BJ (cell line): ENCODE measurements at regions not wholly inside any gene's neighbourhood (a gene's known extent, or its start where the extent isn't known, plus 50 kb on each side); places are given as distances from the start of the nearest gene placed in this dataset.

Source experiments
- CTCF ChIA-PET: fragments of 350-600 bp; formaldehyde crosslinking; extraction: SDS; loops from one replicate; lab custom pipeline; 2021; ENCODE audit warnings: antibody characterized with exemption, inconsistent platforms; lab: Yijun Ruan, JAX
- POLR2A ChIA-PET: fragments of 300-600 bp; sonication (Branson Sonifier 250); formaldehyde crosslinking; extraction: SDS; loops from one replicate; lab custom pipeline; 2021; ENCODE audit warnings: antibody characterized with exemption; lab: Charles Lee
- DNase-seq: peaks from one replicate; pipeline ENCODE4 v3.0.0-alpha.2; 2011; ENCODE audit warnings: low read depth
- H3K27me3 ChIP-seq: 2 replicates; pipeline ENCODE4 v1.6.0; 2011; ENCODE audit warnings: low read length; ENCODE audit not compliant: control insufficient read depth, insufficient read depth
- H3K36me3 ChIP-seq: 2 replicates; pipeline ENCODE4 v1.5.1; 2011; ENCODE audit warnings: low read length; ENCODE audit not compliant: control insufficient read depth, insufficient read depth
- H3K4me3 ChIP-seq: 2 replicates; pipeline ENCODE4 v1.5.1; 2011; ENCODE audit warnings: low read depth, mild to moderate bottlenecking, control low read depth, low read length
- TF ChIP-seq, protein P1 (sequence below): IDR thresholded peaks from 2 replicates; pipeline ENCODE4 v1.5.1; 2011; ENCODE audit warnings: low read depth, mild to moderate bottlenecking, control low read depth, inconsistent platforms, low read length, moderate library complexity; ENCODE audit not compliant: insufficient read depth

DNA sequence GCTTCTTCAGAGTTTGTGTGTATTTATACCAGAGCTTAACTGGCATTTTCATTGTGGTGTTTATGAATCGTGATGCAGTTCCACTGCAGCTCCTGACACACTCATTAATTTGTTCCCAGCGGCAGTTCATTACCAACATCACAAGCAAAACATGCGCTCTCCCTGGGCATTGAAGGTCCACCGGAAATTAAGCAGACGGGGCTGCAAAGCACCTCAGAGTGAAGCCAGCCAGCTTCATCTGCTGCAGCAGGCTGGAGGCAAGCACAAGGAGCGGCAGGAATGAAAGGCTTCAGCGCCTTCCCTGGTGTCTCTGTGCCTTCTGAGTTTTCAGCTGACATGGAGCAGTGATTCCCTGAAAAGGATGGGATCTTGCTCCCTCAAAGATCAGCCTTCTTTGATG, 246.0 kb upstream of the SPTLC3 start:
- Histone ChIP-seq H3K4me3 (no peak overlapping the region), H3K27me3 (no peaks in the 10 kb centered on the region), H3K36me3 (no peaks in the 10 kb centered on the region)
- TF ChIP-seq, protein P1, sequence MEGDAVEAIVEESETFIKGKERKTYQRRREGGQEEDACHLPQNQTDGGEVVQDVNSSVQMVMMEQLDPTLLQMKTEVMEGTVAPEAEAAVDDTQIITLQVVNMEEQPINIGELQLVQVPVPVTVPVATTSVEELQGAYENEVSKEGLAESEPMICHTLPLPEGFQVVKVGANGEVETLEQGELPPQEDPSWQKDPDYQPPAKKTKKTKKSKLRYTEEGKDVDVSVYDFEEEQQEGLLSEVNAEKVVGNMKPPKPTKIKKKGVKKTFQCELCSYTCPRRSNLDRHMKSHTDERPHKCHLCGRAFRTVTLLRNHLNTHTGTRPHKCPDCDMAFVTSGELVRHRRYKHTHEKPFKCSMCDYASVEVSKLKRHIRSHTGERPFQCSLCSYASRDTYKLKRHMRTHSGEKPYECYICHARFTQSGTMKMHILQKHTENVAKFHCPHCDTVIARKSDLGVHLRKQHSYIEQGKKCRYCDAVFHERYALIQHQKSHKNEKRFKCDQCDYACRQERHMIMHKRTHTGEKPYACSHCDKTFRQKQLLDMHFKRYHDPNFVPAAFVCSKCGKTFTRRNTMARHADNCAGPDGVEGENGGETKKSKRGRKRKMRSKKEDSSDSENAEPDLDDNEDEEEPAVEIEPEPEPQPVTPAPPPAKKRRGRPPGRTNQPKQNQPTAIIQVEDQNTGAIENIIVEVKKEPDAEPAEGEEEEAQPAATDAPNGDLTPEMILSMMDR = no peak
- no peak for DNase-seq
- ChIA-PET POLR2A (no interaction called here), CTCF (no interaction called here)

DNA sequence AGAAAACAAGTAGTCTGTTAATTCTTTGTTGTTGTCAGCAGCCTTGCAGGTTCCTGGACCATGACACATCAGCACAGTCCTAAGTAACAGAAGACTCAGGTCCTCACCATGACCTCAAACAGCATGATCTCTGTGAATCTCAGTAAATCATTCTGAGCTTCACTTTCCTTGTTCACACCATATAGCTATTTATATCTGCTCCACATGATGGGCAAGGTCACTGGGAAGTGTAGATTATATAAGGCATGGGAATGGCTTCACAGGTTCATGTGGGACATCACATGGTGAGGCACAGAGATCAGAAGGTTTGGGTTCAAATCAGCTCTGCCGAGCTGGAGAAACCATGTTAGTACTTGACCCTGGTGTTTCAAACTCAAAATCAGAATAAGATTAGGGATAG, 245.4 kb upstream of the SPTLC3 start:
- ChIA-PET POLR2A (no interaction called here), CTCF (no interaction called here)
- Histone ChIP-seq H3K27me3 (no peaks in the 10 kb centered on the region), H3K4me3 (no peak overlapping the region), H3K36me3 (no peaks in the 10 kb centered on the region)
- TF ChIP-seq, protein P1 = no peak
- no peak for DNase-seq

DNA sequence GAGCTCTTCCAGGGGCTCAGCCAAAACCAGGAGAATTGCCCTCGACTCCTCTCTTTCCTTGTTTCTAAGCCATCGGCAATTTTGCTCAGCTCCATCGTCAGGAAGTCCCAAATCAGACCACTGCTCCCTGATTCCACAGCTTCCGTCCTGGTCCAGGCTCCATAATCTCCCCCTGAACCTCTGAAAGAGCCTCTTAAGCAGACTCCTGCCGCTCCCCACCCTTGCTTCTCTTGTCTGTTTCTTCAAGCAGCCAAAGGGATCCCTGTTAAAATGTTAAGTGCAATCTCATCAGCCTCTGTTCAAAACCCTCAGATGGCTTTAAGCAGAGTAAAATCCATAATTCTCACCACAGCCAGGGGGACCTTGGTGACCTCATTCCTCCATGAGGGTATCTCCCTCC, 244.7 kb upstream of the SPTLC3 start:
- no peaks in the 10 kb centered on the region for H3K36me3 ChIP-seq
- DNase-seq = no peak
- TF ChIP-seq, protein P1 = no peak
- ChIA-PET CTCF (no interaction called here), POLR2A (no interaction called here)
- no peaks in the 10 kb centered on the region for H3K27me3 ChIP-seq
- H3K4me3 ChIP-seq = no peak overlapping the region

DNA sequence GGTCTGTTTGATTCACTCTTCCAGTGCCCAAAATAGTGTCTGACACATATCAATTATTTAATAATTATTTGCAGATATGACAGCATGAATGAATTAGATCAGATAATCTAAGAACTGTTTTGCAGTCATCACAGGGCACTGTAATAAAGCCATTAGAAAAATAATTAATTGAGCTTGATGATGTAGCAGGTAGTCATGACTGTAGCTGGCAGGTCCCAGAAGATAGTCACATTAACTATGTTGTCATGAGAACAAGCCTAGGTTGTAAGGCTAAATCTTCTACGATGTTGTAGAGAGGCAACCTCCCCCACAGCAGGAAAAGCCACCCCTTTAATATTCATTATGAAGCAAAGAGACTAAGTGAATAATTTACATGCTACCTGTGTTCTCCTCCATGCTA, 243.9 kb upstream of the SPTLC3 start:
- no peak for DNase-seq
- H3K36me3 ChIP-seq = no peaks in the 10 kb centered on the region
- POLR2A ChIA-PET = no interaction called here
- no peaks in the 10 kb centered on the region for H3K27me3 ChIP-seq
- TF ChIP-seq, protein P1 = no peak
- CTCF ChIA-PET = no interaction called here
- no peak overlapping the region for H3K4me3 ChIP-seq

DNA sequence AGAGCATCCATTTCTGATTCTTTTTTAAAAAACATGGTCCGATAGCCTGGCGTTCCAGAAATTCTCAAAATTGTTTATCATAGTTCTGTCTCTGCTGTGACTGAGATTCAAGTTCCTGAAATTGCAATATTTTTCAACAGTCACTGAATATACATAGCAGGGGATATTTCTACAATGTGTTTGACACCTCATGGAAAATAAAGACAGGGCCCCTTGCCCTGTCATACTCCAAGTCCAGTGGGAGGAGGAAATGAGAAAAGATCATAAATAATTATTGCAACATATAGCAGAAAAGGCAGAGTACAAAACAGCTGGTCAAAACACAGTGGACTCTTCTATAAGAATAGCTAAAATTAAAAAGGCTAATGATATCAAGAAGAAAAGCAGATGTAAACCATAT, 234.8 kb upstream of the SPTLC3 start:
- POLR2A ChIA-PET = no interaction called here
- Histone ChIP-seq H3K4me3 (no peak overlapping the region), H3K27me3 (no peaks in the 10 kb centered on the region), H3K36me3 (no peaks in the 10 kb centered on the region)
- TF ChIP-seq, protein P1 = no peak
- CTCF ChIA-PET = no interaction called here
- DNase-seq = no peak
